A549 (cell line): ENCODE measurements at regions not wholly inside any gene's neighbourhood (a gene's known extent, or its start where the extent isn't known, plus 50 kb on each side); places are given as distances from the start of the nearest gene placed in this dataset.

Source experiments
- ATAC-seq, 2 experiments: fragments of 200-7000 bp in 1 of 2; fragments of >200 bp in 1 of 2; cut with Nextera tagmentation in 1 of 2; cut with Tn5 transposase in 1 of 2; 3 replicates each; pipeline versions ENCODE4 v1.8.0 to v1.9.1; 2018 to 2020; ENCODE audit warnings: mild to moderate bottlenecking in 1 of 2, moderate library complexity in 1 of 2
- CTCF ChIA-PET: fragments of 300-600 bp; sonication (Branson Sonifier 250); formaldehyde crosslinking; extraction: SDS; loops from one replicate; lab custom pipeline; 2021; ENCODE audit warnings: antibody characterized with exemption, inconsistent platforms; lab: Yijun Ruan, JAX
- POLR2A ChIA-PET: fragments of 350-600 bp; formaldehyde crosslinking; extraction: SDS; loops from one replicate; lab custom pipeline; 2021; ENCODE audit warnings: antibody characterized with exemption, inconsistent platforms; lab: Yijun Ruan, JAX
- DNase-seq, 2 experiments: peaks; one replicate each; pipeline versions ENCODE4 v3.0.0 to v3.0.0-alpha.2; 2011 to 2016; ENCODE audit warnings: low read depth in 1 of 2, low spot score in 1 of 2
- FAIRE-seq: peaks from 2 replicates; lab custom pipeline; 2011; peaks lifted over from hg19 to GRCh38; lab: Jason Lieb, UNC
- H3K27ac ChIP-seq, 2 experiments: fragments of >200 bp; sonication (Bioruptor Twin); formaldehyde crosslinking; 3 replicates each; pipeline ENCODE4 v1.5.1; 2016 to 2017
- H3K4me1 ChIP-seq: fragments of >200 bp; sonication (Bioruptor Twin); formaldehyde crosslinking; 3 replicates; pipeline ENCODE4 v1.6.1; 2016
- H3K4me2 ChIP-seq: fragments of >200 bp; sonication (Bioruptor Twin); formaldehyde crosslinking; 3 replicates; pipeline ENCODE4 v1.6.1; 2016
- H3K4me3 ChIP-seq: fragments of >200 bp; sonication (Bioruptor Twin); formaldehyde crosslinking; 3 replicates; pipeline ENCODE4 v1.5.1; 2016
- H3K9me3 ChIP-seq: fragments of >200 bp; sonication (Bioruptor Twin); formaldehyde crosslinking; 3 replicates; pipeline ENCODE4 v1.6.1; 2016
- CBX8 ChIP-seq: fragments of 200-600 bp; sonication (generic); IDR thresholded peaks from 2 replicates; pipeline ENCODE4 v1.6.1; 2016
- CHD4 ChIP-seq: fragments of 200-600 bp; sonication (generic); IDR thresholded peaks from 2 replicates; pipeline ENCODE4 v1.6.1; 2016; ENCODE audit warnings: antibody characterized with exemption, mild to moderate bottlenecking, borderline replicate concordance
- EHF ChIP-seq: fragments of 250-450 bp; sonication (Bioruptor Pico); IDR thresholded peaks from 2 replicates; pipeline ENCODE4 v1.5.0; 2020; ENCODE audit warnings: mild to moderate bottlenecking
- ESRRA ChIP-seq: fragments of 150-350 bp; IDR thresholded peaks from 2 replicates; pipeline ENCODE4 v1.6.1; 2014; ENCODE audit warnings: mild to moderate bottlenecking, low read length, borderline replicate concordance
- FOSB ChIP-seq: fragments of 250-450 bp; sonication (Bioruptor Pico); IDR thresholded peaks from 2 replicates; pipeline ENCODE4 v1.5.0; 2020; ENCODE audit warnings: mild to moderate bottlenecking, moderate library complexity
- FOSL2 ChIP-seq, 2 experiments: fragments of 450-650 bp in 1 of 2; fragments of >200 bp in 1 of 2; sonication (Bioruptor Twin) in 1 of 2; formaldehyde crosslinking; IDR thresholded peaks; 2 replicates each; pipeline versions ENCODE4 v1.5.0 to v1.6.1; 2016 to 2020; ENCODE audit warnings: mild to moderate bottlenecking in 1 of 2, moderate library complexity in 1 of 2
- GATA3 ChIP-seq: IDR thresholded peaks from 2 replicates; pipeline ENCODE4 v1.6.1; 2012; ENCODE audit warnings: borderline replicate concordance
- HEYL ChIP-seq: fragments of 250-450 bp; sonication (Bioruptor Pico); IDR thresholded peaks from 2 replicates; pipeline ENCODE4 v1.8.0; 2021; ENCODE audit warnings: mild to moderate bottlenecking, moderate library complexity
- HOXB13 ChIP-seq: fragments of 250-450 bp; sonication (Bioruptor Pico); IDR thresholded peaks from 2 replicates; pipeline ENCODE4 v1.5.0; 2020; ENCODE audit warnings: low read depth, mild to moderate bottlenecking, moderate library complexity
- JUN ChIP-seq, 2 experiments: fragments of >200 bp; sonication (Bioruptor Twin); formaldehyde crosslinking; IDR thresholded peaks; 2 replicates in 1 of 2; 3 replicates in 1 of 2; pipeline ENCODE4 v1.6.1; 2016 to 2017
- KDM5A ChIP-seq: fragments of 200-600 bp; sonication (generic); IDR thresholded peaks from 2 replicates; pipeline ENCODE4 v1.6.1; 2016; ENCODE audit warnings: antibody characterized with exemption, mild to moderate bottlenecking
- MAFK ChIP-seq: fragments of 450-650 bp; IDR thresholded peaks from 2 replicates; pipeline ENCODE4 v1.6.1; 2014; ENCODE audit not compliant: partially characterized antibody
- MYC ChIP-seq: IDR thresholded peaks from 2 replicates; pipeline ENCODE4 v1.6.1; 2012; ENCODE audit warnings: mild to moderate bottlenecking, inconsistent platforms, low read length, improper control_type of control experiment, borderline replicate concordance
- NFE2L2 ChIP-seq: fragments of 150-350 bp; conservative IDR thresholded peaks from 2 replicates; pipeline ENCODE4 v1.6.1; 2014; ENCODE audit warnings: low read length
- NR3C1 ChIP-seq: fragments of >200 bp; sonication (Bioruptor Twin); formaldehyde crosslinking; IDR thresholded peaks from 3 replicates; pipeline ENCODE4 v1.6.1; 2017
- PHF8 ChIP-seq: fragments of 200-600 bp; sonication (generic); IDR thresholded peaks from 2 replicates; pipeline ENCODE4 v1.6.1; 2016; ENCODE audit warnings: low read depth, mild to moderate bottlenecking, antibody characterized with exemption, moderate library complexity, borderline replicate concordance
- RAD21 ChIP-seq, 2 experiments: fragments of >200 bp in 1 of 2; sonication (Bioruptor Twin) in 1 of 2; formaldehyde crosslinking in 1 of 2; IDR thresholded peaks in 1 of 2; conservative IDR thresholded peaks in 1 of 2; 2 replicates in 1 of 2; 3 replicates in 1 of 2; pipeline ENCODE4 v1.6.1; 2012 to 2018; ENCODE audit warnings: inconsistent platforms in 1 of 2
- RCOR1 ChIP-seq: fragments of 150-350 bp; IDR thresholded peaks from 2 replicates; pipeline ENCODE4 v1.6.1; 2014; ENCODE audit warnings: antibody characterized with exemption, low read length, low read depth
- RNF2 ChIP-seq: fragments of 200-600 bp; sonication (generic); IDR thresholded peaks from 2 replicates; pipeline ENCODE4 v1.6.1; 2016; ENCODE audit warnings: low read depth, mild to moderate bottlenecking, antibody characterized with exemption, moderate library complexity, borderline replicate concordance
- SMC3 ChIP-seq: fragments of >200 bp; sonication (Bioruptor Twin); formaldehyde crosslinking; IDR thresholded peaks from 3 replicates; pipeline ENCODE4 v1.6.1; 2018; ENCODE audit warnings: inconsistent platforms
- SREBF2 ChIP-seq: fragments of 450-650 bp; IDR thresholded peaks from 2 replicates; pipeline ENCODE4 v1.6.1; 2014; ENCODE audit warnings: mild to moderate bottlenecking, moderate library complexity
- TFCP2L1 ChIP-seq: fragments of 250-450 bp; sonication (Bioruptor Pico); IDR thresholded peaks from 2 replicates; pipeline ENCODE4 v1.5.0; 2021; ENCODE audit warnings: mild to moderate bottlenecking
- ZNF302 ChIP-seq: fragments of 250-450 bp; sonication (Bioruptor Pico); IDR thresholded peaks from 2 replicates; pipeline ENCODE4 v1.9.0; 2021; ENCODE audit warnings: inconsistent platforms, mild to moderate bottlenecking, moderate library complexity
- WGBS: methylation state at CpG from one replicate; pipeline ENCODE4 v1.1.6; 2017; ENCODE audit errors: missing lambda C conversion rate; 5-methylcytosine and 5-hydroxymethylcytosine counted together
- TF ChIP-seq, protein P1 (sequence below): fragments of 450-650 bp; IDR thresholded peaks from 2 replicates; pipeline ENCODE4 v1.6.1; 2014; ENCODE audit warnings: antibody characterized with exemption
- TF ChIP-seq, protein P2 (sequence below): fragments of >200 bp; sonication (Bioruptor Twin); formaldehyde crosslinking; IDR thresholded peaks from 2 replicates; pipeline ENCODE4 v1.6.1; 2016
- TF ChIP-seq, protein P3 (sequence below): fragments of 200-600 bp; sonication (generic); IDR thresholded peaks from 2 replicates; pipeline ENCODE4 v1.6.1; 2016; ENCODE audit warnings: antibody characterized with exemption, mild to moderate bottlenecking, moderate library complexity
- TF ChIP-seq, protein P4 (sequence below): fragments of 250-450 bp; sonication (Bioruptor Pico); IDR thresholded peaks from 2 replicates; pipeline ENCODE4 v1.5.0; 2021; ENCODE audit warnings: mild to moderate bottlenecking, moderate library complexity, borderline replicate concordance
- TF ChIP-seq, protein P5 (sequence below): IDR thresholded peaks from 2 replicates; pipeline ENCODE4 v1.6.1; 2012; ENCODE audit warnings: low read depth, borderline replicate concordance

DNA sequence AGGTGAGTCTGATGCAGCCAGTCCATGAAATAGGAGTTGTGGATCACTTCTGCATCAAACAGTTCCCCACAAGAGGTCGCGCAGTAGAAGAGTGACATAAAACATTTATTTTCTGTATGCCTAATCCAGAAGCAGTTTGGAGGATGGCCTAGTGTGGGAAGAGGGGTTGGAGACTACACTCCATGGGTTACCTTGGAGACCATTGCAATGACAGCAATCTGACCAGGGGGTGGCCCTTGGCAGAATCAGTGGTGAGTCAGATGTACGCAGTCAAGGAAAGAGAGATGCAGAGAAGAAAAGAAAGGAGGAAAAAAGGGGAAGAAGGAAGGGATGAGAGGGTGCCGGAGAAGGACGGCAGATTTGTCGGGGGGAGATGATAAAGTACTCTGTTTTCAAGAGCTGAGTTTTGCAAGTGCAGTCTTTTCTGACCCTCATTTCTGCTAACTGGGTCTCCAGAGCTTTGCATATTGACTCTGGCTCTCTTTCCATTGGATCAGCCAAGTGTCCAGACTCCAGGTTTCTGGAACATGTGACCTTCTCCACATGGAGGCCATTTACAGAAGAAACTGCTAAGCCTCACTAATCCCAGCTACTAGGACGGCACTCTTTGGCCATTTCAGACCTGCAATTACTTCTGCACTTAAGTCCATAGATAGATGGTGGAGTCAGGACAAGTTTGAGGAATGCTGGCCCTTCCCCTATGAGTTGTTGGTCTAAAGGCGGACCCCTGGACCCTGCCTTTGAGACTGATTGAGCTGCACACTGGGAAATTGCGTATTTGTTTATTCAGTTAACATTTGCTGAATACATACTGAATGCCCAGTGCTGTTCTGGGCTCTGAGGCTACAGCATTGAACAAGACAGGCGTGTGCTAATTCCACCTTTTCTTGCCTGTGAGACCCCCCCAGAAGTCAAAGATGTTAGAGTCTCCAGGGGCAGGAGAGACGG, 424.2 kb downstream of the BCL11B start:
- ChIA-PET POLR2A (no interaction called here), CTCF (no interaction called here)
- peaks cover 5% of the 10 kb centered on the region; the same call in 1 of the 3 replicates for H3K9me3 ChIP-seq
- TF ChIP-seq, protein P1, sequence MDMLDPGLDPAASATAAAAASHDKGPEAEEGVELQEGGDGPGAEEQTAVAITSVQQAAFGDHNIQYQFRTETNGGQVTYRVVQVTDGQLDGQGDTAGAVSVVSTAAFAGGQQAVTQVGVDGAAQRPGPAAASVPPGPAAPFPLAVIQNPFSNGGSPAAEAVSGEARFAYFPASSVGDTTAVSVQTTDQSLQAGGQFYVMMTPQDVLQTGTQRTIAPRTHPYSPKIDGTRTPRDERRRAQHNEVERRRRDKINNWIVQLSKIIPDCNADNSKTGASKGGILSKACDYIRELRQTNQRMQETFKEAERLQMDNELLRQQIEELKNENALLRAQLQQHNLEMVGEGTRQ = no peak
- TF ChIP-seq NFE2L2 (no peak), SREBF2 (no peak), MAFK (no peak), RNF2 (no peak), ZNF302 (no peak), KDM5A (no peak), NR3C1 (no peak), FOSL2 (IDR thresholded peaks at IDR 0.05) (no peak), FOSL2 (CRISPR knock-in tag; IDR thresholded peaks at IDR 0.05) (no peak), EHF (no peak), HEYL (CRISPR knock-in tag) (no peak), ESRRA (no peak), CHD4 (no peak), GATA3 (no peak)
- TF ChIP-seq, protein P2, sequence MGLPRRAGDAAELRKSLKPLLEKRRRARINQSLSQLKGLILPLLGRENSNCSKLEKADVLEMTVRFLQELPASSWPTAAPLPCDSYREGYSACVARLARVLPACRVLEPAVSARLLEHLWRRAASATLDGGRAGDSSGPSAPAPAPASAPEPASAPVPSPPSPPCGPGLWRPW = no peak
- TF ChIP-seq, protein P3, sequence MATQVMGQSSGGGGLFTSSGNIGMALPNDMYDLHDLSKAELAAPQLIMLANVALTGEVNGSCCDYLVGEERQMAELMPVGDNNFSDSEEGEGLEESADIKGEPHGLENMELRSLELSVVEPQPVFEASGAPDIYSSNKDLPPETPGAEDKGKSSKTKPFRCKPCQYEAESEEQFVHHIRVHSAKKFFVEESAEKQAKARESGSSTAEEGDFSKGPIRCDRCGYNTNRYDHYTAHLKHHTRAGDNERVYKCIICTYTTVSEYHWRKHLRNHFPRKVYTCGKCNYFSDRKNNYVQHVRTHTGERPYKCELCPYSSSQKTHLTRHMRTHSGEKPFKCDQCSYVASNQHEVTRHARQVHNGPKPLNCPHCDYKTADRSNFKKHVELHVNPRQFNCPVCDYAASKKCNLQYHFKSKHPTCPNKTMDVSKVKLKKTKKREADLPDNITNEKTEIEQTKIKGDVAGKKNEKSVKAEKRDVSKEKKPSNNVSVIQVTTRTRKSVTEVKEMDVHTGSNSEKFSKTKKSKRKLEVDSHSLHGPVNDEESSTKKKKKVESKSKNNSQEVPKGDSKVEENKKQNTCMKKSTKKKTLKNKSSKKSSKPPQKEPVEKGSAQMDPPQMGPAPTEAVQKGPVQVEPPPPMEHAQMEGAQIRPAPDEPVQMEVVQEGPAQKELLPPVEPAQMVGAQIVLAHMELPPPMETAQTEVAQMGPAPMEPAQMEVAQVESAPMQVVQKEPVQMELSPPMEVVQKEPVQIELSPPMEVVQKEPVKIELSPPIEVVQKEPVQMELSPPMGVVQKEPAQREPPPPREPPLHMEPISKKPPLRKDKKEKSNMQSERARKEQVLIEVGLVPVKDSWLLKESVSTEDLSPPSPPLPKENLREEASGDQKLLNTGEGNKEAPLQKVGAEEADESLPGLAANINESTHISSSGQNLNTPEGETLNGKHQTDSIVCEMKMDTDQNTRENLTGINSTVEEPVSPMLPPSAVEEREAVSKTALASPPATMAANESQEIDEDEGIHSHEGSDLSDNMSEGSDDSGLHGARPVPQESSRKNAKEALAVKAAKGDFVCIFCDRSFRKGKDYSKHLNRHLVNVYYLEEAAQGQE = no peak
- TF ChIP-seq, protein P4, sequence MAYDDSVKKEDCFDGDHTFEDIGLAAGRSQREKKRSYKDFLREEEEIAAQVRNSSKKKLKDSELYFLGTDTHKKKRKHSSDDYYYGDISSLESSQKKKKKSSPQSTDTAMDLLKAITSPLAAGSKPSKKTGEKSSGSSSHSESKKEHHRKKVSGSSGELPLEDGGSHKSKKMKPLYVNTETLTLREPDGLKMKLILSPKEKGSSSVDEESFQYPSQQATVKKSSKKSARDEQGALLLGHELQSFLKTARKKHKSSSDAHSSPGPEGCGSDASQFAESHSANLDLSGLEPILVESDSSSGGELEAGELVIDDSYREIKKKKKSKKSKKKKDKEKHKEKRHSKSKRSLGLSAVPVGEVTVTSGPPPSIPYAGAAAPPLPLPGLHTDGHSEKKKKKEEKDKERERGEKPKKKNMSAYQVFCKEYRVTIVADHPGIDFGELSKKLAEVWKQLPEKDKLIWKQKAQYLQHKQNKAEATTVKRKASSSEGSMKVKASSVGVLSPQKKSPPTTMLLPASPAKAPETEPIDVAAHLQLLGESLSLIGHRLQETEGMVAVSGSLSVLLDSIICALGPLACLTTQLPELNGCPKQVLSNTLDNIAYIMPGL (CRISPR knock-in tag) = no peak
- DNase-seq = no peak
- no peak overlapping the region for H3K27ac ChIP-seq
- FAIRE-seq = no peak
- H3K4me3 ChIP-seq = no peak overlapping the region
- WGBS = 37% methylated on average over 11 of the region's 11 CpGs
- peak in 1 of 2 experiments; percentile 43; a peak in 1 of 6 replicates for ATAC-seq
- no peak overlapping the region for H3K4me2 ChIP-seq
- H3K4me1 ChIP-seq = no peaks in the 10 kb centered on the region

DNA sequence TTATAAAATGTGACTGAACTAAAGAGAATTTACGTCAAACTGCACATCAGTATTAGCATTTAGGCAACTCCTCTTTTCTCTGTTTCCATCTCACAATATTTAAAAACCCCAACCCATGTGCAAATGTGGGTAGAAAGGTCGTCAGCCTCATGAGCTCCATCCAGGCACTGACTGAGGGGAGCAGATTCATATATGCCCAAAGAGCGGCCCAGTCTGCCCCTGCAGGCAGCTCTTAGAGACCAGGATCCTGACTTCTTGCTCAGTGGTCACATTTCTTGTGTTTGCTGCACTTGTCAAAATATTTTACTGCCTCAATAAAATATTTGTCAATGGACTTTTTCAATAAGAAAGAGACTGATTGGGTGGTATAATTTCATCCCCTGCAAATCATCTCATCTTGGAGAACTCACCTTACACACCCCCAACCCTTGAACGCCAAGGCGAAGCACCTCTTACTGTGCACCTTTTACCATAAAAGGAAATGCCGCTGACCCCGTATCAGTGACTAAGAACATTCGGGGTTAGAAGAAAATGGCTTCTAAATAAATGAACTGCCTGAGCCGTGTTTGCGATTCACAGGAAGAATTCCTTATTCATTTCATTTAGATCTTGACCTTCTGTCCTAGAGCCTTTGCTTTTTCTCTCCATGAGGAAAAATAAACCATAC, 418.8 kb downstream of the BCL11B start:
- Histone ChIP-seq H3K27ac (no peak overlapping the region), H3K4me2 (no peak overlapping the region), H3K4me3 (no peak overlapping the region), H3K4me1 (no peaks in the 10 kb centered on the region), H3K9me3 (peaks cover 5% of the 10 kb centered on the region; the same call in 1 of the 3 replicates)
- ChIA-PET POLR2A (no interaction called here), CTCF (no interaction called here)
- no peak for ATAC-seq
- no peak for FAIRE-seq
- 39% methylated on average over 10 of the region's 10 CpGs for whole genome bisulfite sequencing
- no peak for DNase-seq
- no peak for TF ChIP-seq JUN (IDR thresholded peaks at IDR 0.05)
- no peak for TF ChIP-seq MAFK
- TF ChIP-seq NFE2L2 = no peak
- TF ChIP-seq CBX8 = no peak
- TF ChIP-seq MYC = no peak
- TF ChIP-seq HOXB13 = no peak
- no peak for TF ChIP-seq SMC3
- TF ChIP-seq FOSB (CRISPR knock-in tag) = no peak
- TF ChIP-seq RAD21 (conservative IDR thresholded peaks at IDR 0.05 in 1 of 2, IDR thresholded peaks at IDR 0.05 in 1 of 2) = no peak
- no peak for TF ChIP-seq RCOR1
- TF ChIP-seq GATA3 = no peak
- no peak for TF ChIP-seq TFCP2L1 (CRISPR knock-in tag)
- no peak for TF ChIP-seq PHF8
- TF ChIP-seq, protein P5, sequence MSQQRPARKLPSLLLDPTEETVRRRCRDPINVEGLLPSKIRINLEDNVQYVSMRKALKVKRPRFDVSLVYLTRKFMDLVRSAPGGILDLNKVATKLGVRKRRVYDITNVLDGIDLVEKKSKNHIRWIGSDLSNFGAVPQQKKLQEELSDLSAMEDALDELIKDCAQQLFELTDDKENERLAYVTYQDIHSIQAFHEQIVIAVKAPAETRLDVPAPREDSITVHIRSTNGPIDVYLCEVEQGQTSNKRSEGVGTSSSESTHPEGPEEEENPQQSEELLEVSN = no peak
